ENCODE measurements at regions not wholly inside any gene's neighbourhood (a gene's known extent, or its start where the extent isn't known, plus 50 kb on each side); places are given as distances from the start of the nearest gene placed in this dataset. TPM values are rescaled to one million over a fixed set of nuclear protein-coding genes. Genes with fewer than 3 reads are reported as not detected.

- Histone ChIP-seq H3K36me3 (no peaks in the 10 kb centered on the region), H3K27ac (no peak overlapping the region), H3K27me3 (ENCODE audit: low read depth) (no peaks in the 10 kb centered on the region), H3K4me3 (no peak overlapping the region), H3K9me3 (no peaks in the 10 kb centered on the region), H3K4me1 (peaks cover 6% of the 10 kb centered on the region)
- DNase-seq = no peak
- intact Hi-C loops (cut with DNase I) = no loop called here
- no peak for ATAC-seq
- TF ChIP-seq CTCF (IDR thresholded peaks at IDR 0.05) = no peak
Observed at GRCh38 chr14:50053935-50054334, 62.4 kb downstream of the VCPKMT start.

GRCh38 chr14:50055461-50056228, 60.7 kb downstream of the VCPKMT start:
- no peak overlapping the region for H3K27ac ChIP-seq
- H3K4me1 ChIP-seq = peaks cover 13% of the 10 kb centered on the region
- DNase-seq = no peak
- H3K36me3 ChIP-seq = no peaks in the 10 kb centered on the region
- H3K27me3 ChIP-seq (ENCODE audit: low read depth) = no peaks in the 10 kb centered on the region
- ATAC-seq = peak; percentile 9 to 32
- no peak overlapping the region for H3K4me3 ChIP-seq
- H3K9me3 ChIP-seq = no peaks in the 10 kb centered on the region
- intact Hi-C loops (cut with DNase I) = no loop called here
- TF ChIP-seq CTCF (IDR thresholded peaks at IDR 0.05) = no peak

GRCh38 chr14:50056435-50056834, 59.9 kb downstream of the VCPKMT start:
- peaks cover 21% of the 10 kb centered on the region for H3K4me1 ChIP-seq
- ATAC-seq = peak in 1 of 2 donors; percentile 27
- H3K36me3 ChIP-seq = no peaks in the 10 kb centered on the region
- no peak overlapping the region for H3K4me3 ChIP-seq
- no peak overlapping the region for H3K27ac ChIP-seq
- no peaks in the 10 kb centered on the region for H3K27me3 ChIP-seq (ENCODE audit: low read depth)
- H3K9me3 ChIP-seq = no peaks in the 10 kb centered on the region
- no peak for DNase-seq
- intact Hi-C loops (cut with DNase I) = no loop called here
- no peak for TF ChIP-seq CTCF (IDR thresholded peaks at IDR 0.05)

DNA sequence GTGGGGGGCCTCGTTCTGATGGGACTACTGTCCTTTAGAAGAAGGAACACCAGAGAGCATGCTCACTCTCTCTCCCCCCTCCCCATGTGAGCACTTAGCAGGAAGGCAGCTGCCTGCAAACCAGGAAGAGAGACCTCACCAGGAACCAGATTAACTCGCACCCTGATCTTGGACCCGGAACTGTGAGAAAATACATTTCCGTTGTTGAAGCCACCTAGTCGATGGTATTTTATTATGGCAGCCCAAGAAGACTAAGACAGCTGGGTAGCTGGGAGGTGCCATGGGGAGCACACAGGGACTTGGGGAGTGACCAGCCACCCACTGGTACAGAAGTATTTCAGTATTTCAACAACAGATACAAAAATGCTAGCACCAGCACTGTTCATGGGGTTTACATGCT, 59.0 kb downstream of the VCPKMT start:
- ATAC-seq (no peak), DNase-seq (no peak)
- H3K27ac ChIP-seq = no peak overlapping the region
- intact Hi-C loops (cut with DNase I) = no loop called here
- no peaks in the 10 kb centered on the region for H3K27me3 ChIP-seq (ENCODE audit: low read depth)
- H3K36me3 ChIP-seq = no peaks in the 10 kb centered on the region
- no peak overlapping the region for H3K4me3 ChIP-seq
- H3K9me3 ChIP-seq = no peaks in the 10 kb centered on the region
- H3K4me1 ChIP-seq = peaks cover 30% of the 10 kb centered on the region
- no peak for TF ChIP-seq CTCF (IDR thresholded peaks at IDR 0.05)

- Histone ChIP-seq H3K4me1 (peaks cover 36% of the 10 kb centered on the region), H3K4me3 (no peak overlapping the region), H3K27me3 (ENCODE audit: low read depth) (no peaks in the 10 kb centered on the region), H3K36me3 (no peaks in the 10 kb centered on the region), H3K27ac (no peak overlapping the region), H3K9me3 (no peaks in the 10 kb centered on the region)
- DNase-seq (no peak), ATAC-seq (no peak)
- no peak for TF ChIP-seq CTCF (IDR thresholded peaks at IDR 0.05)
- intact Hi-C loops (cut with DNase I) = no loop called here
Observed at GRCh38 chr14:50058113-50058512, 58.3 kb downstream of the VCPKMT start.

Small RNAs in the stretch of these regions (microRNA-seq; reads per million reads assigned to microRNA genes)
- gene MIR6076 (ENCODE audit: borderline number of aligned reads) = not detected

All from lower lobe of right lung (tissue), 2 donors.